ENCODE measurements at regions not wholly inside any gene's neighbourhood (a gene's known extent, or its start where the extent isn't known, plus 50 kb on each side); places are given as distances from the start of the nearest gene placed in this dataset.

DNA sequence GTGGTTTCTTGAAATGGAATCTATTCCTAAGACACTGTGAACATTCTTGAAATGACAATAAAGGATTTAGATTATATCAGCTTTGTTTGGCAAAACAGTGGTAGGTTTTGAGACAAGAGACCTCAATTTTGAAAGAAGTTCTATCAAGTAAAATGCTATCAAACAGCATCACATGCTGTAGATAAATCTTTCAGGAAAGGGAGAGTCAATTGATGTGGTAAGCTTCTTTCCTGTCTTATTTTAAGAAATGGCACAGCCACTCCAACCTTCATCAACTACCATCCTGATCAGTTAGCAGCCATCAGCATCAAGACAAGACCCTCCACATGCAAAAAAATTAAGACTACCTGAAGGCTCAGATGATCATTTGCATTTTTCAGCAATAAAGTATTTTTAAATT is 495.4 kb downstream of the TRIB2 start:
- H3K9me3 Mint-ChIP-seq, result peaks cover 30 to 31% of the 10 kb centered on the region in 2 experiments
- TF ChIP-seq, protein P1, sequence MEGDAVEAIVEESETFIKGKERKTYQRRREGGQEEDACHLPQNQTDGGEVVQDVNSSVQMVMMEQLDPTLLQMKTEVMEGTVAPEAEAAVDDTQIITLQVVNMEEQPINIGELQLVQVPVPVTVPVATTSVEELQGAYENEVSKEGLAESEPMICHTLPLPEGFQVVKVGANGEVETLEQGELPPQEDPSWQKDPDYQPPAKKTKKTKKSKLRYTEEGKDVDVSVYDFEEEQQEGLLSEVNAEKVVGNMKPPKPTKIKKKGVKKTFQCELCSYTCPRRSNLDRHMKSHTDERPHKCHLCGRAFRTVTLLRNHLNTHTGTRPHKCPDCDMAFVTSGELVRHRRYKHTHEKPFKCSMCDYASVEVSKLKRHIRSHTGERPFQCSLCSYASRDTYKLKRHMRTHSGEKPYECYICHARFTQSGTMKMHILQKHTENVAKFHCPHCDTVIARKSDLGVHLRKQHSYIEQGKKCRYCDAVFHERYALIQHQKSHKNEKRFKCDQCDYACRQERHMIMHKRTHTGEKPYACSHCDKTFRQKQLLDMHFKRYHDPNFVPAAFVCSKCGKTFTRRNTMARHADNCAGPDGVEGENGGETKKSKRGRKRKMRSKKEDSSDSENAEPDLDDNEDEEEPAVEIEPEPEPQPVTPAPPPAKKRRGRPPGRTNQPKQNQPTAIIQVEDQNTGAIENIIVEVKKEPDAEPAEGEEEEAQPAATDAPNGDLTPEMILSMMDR (conservative IDR thresholded peaks at IDR 0.05), result no peak
- H3K4me1 Mint-ChIP-seq, result no peaks in the 10 kb centered on the region

More for the DNA sequence above, 495.4 kb downstream of the TRIB2 start:
- no peak overlapping the region for H2BK15ac ChIP-seq (ENCODE audit: low read depth, low read length)
- H4K20me1 ChIP-seq (ENCODE audit: control insufficient read depth, insufficient read depth, insufficient read length), result no peaks in the 10 kb centered on the region
- no peak overlapping the region for H3K18ac ChIP-seq (ENCODE audit: insufficient read length, low read depth, low read length)
- no peak overlapping the region for H4K5ac ChIP-seq (ENCODE audit: insufficient read length, low read depth, low read length)
- no peak overlapping the region for H3K14ac ChIP-seq (ENCODE audit: insufficient read depth, low read length)
- no peak overlapping the region for H2BK12ac ChIP-seq (ENCODE audit: insufficient read length, low read depth, low read length)
- H3K4me3 Mint-ChIP-seq, result no peak overlapping the region
- H4K8ac ChIP-seq (replicated peaks; ENCODE audit: insufficient read length, low read depth, low read length), result no peak overlapping the region
- H2AFZ ChIP-seq (ENCODE audit: low read length), result no peak overlapping the region
- H2BK120ac ChIP-seq (ENCODE audit: low read depth, low read length, poor library complexity, severe bottlenecking), result no peak overlapping the region
- no peak overlapping the region for H3K4me2 ChIP-seq (ENCODE audit: insufficient read depth, insufficient read length, low read length)
- no peak overlapping the region for H2AK5ac ChIP-seq (ENCODE audit: insufficient read length, low read length)
- H3K79me2 ChIP-seq (ENCODE audit: insufficient read depth, low read length), result no peaks in the 10 kb centered on the region
- no peaks in the 10 kb centered on the region for H3K9me3 ChIP-seq (ENCODE audit: control insufficient read depth, low read depth, low read length)
- no peak for DNase-seq
- H3K27ac Mint-ChIP-seq, result no peak overlapping the region
- H3K27me3 ChIP-seq (ENCODE audit: insufficient read depth, low read length), result no peaks in the 10 kb centered on the region
- H3K27ac ChIP-seq (ENCODE audit: insufficient read length, low read depth, low read length), result no peak overlapping the region
- H4K91ac ChIP-seq (ENCODE audit: insufficient read length, low read depth, low read length), result no peak overlapping the region
- H2BK5ac ChIP-seq (ENCODE audit: insufficient read length, low read length), result no peak overlapping the region
- no peaks in the 10 kb centered on the region for H3K23me2 ChIP-seq (ENCODE audit: insufficient read length, low read depth, low read length, poor library complexity, severe bottlenecking)
- peaks cover 3% of the 10 kb centered on the region; the same call in 1 of the 2 replicates for H3K27me3 Mint-ChIP-seq (ENCODE audit: low read depth)
- H3K4ac ChIP-seq (ENCODE audit: low read depth, low read length), result no peak overlapping the region
- H3K23ac ChIP-seq (ENCODE audit: insufficient read length, low read depth, low read length), result no peak overlapping the region
- no peak overlapping the region for H3K56ac ChIP-seq (ENCODE audit: insufficient read length, low read depth, low read length)
- H3T11ph ChIP-seq (ENCODE audit: low read length), result no peak overlapping the region
- H3K4me1 ChIP-seq (ENCODE audit: insufficient read depth, low read length), result no peaks in the 10 kb centered on the region
- peaks cover 9 to 21% (median 10%) of the 10 kb centered on the region in 3 experiments for H3K36me3 Mint-ChIP-seq (ENCODE audit: insufficient read depth in 1 of 3, low read depth in 3 of 3)
- H3K9ac ChIP-seq (ENCODE audit: extremely low read depth, insufficient read length, low read length), result no peak overlapping the region
- H2BK20ac ChIP-seq (ENCODE audit: low read depth, low read length, poor library complexity, severe bottlenecking), result no peak overlapping the region
- no peaks in the 10 kb centered on the region for H3K79me1 ChIP-seq (ENCODE audit: insufficient read depth, low read depth, low read length, poor library complexity, severe bottlenecking)
